Transverse colon (tissue), 4 donors: ENCODE measurements at regions not wholly inside any gene's neighbourhood (a gene's known extent, or its start where the extent isn't known, plus 50 kb on each side); places are given as distances from the start of the nearest gene placed in this dataset.
"Not testable (repeated sequence)": the region's sequence is repeated elsewhere in the genome, so short reads cannot be mapped to it uniquely, and the experiment has no call there.

Experiments used
- DNase-seq: peaks from one replicate; pipeline ENCODE4 v3.0.0-alpha.2; 2019
- H3K27ac ChIP-seq, 4 donors: fragments of 200-600 bp; sonication (generic); 2 replicates each; pipeline ENCODE4 v1.5.1; 2016 to 2018; ENCODE audit warnings: inconsistent platforms in 4 of 4
- H3K27me3 ChIP-seq: fragments of 200-600 bp; sonication (generic); 2 replicates; pipeline ENCODE4 v1.5.1; 2017; ENCODE audit warnings: inconsistent platforms
- H3K36me3 ChIP-seq, 4 donors: fragments of 200-600 bp; sonication (generic); 2 replicates each; pipeline ENCODE4 v1.5.1; 2017 to 2019; ENCODE audit warnings: inconsistent platforms in 4 of 4
- H3K4me1 ChIP-seq, 4 donors: fragments of 200-600 bp; sonication (generic); 2 replicates each; pipeline ENCODE4 v1.5.1; 2017 to 2020; ENCODE audit warnings: inconsistent platforms in 4 of 4
- H3K4me3 ChIP-seq, 4 donors: fragments of 200-600 bp; sonication (generic); 1 replicate in 1 of 4; 2 replicates in 3 of 4; pipeline versions ENCODE4 v1.5.1 to v1.6.1; 2017 to 2019; ENCODE audit warnings: inconsistent platforms in 4 of 4
- H3K9me3 ChIP-seq, 2 donors: fragments of 200-600 bp; sonication (generic); 2 replicates each; pipeline ENCODE4 v1.5.1; 2017 to 2019; ENCODE audit warnings: inconsistent platforms in 2 of 2
- CTCF ChIP-seq, 5 experiments: fragments of 200-600 bp in 3 of 5; fragments of 450-650 bp in 2 of 5; sonication (generic) in 3 of 5; IDR thresholded peaks; 1 replicate in 2 of 5; 2 replicates in 3 of 5; pipeline ENCODE4 v1.5.1; 2016 to 2017; ENCODE audit warnings: antibody characterized with exemption in 5 of 5, inconsistent platforms in 3 of 5, mild to moderate bottlenecking in 2 of 5, moderate library complexity in 1 of 5
- EP300 ChIP-seq: sonication (generic); formaldehyde crosslinking; IDR thresholded peaks from one replicate; pipeline ENCODE4 v1.6.1; 2017; ENCODE audit warnings: antibody characterized with exemption, low read depth
- POLR2A ChIP-seq: fragments of 450-650 bp; IDR thresholded peaks from one replicate; pipeline ENCODE4 v1.6.1; 2016; ENCODE audit warnings: antibody characterized with exemption, mild to moderate bottlenecking, moderate library complexity
- POLR2AphosphoS5 ChIP-seq, 3 donors: sonication (generic); formaldehyde crosslinking; IDR thresholded peaks; one replicate each; pipeline ENCODE4 v1.6.1; 2016; ENCODE audit warnings: antibody characterized with exemption in 3 of 3
- WGBS, 2 donors: methylation state at CpG; one replicate each; pipeline ENCODE4 v1.1.5; 2018; ENCODE audit warnings: low coverage in 1 of 2; 5-methylcytosine and 5-hydroxymethylcytosine counted together
- in situ Hi-C, 4 donors: fragments of 200-750 bp; cut with MboI; loops; one replicate each; pipeline versions ENCODE4 v1.15.0 to v1.15.1; 2017; ENCODE audit warnings: low sequenced_read_pairs in 3 of 4, low pct_ligation_motif_present in 1 of 4, low pct_unique_long_range_greater_than_20kb in 1 of 4
- intact Hi-C: fragments of 100-400 bp; cut with DNase I; formaldehyde crosslinking; loops from one replicate; pipeline ENCODE4 v1.15.1; 2023; ENCODE audit warnings: low total_unique reads

- in situ Hi-C loops (no loop called here), intact Hi-C loops (no loop called here)
- H3K27ac ChIP-seq: no peak overlapping the region
- H3K9me3 ChIP-seq: no peaks in the 10 kb centered on the region
- no peak for DNase-seq
- WGBS, 2 donors: 96% methylated on average over 5 of the region's 5 CpGs; no CpG with 5 or more reads in 1 of the 2 donors
- no peaks in the 10 kb centered on the region for H3K4me1 ChIP-seq
- H3K36me3 ChIP-seq: no peaks in the 10 kb centered on the region
- no peak overlapping the region for H3K4me3 ChIP-seq
- no peaks in the 10 kb centered on the region for H3K27me3 ChIP-seq
- no peak for TF ChIP-seq POLR2A
- TF ChIP-seq EP300: no peak
- no peak for TF ChIP-seq CTCF (IDR thresholded peaks at IDR 0.05)
Observed at GRCh38 chr12:124131659-124132058, 158.6 kb downstream of the ZNF664 start.

DNA sequence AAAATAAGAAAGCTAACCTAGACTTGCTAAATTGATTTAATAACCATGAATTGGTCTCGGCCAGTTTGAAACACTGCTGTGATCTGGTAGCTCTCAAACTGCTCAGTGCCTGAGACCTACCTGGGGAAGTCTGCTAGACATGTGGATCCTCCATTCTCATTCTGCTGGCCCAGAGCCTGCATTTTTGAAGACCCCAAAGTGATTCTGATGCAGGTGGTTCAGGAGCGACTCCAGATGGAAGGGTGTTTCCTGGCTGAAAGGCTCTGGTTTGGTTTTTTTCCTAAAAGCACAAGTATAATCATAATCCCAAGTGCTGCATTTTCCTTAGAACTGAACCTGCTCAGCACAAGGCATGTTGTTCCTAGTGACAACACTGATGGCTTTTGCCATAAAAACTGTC lies 159.5 kb downstream of the ZNF664 start:
- no peak for DNase-seq
- H3K9me3 ChIP-seq: no peaks in the 10 kb centered on the region
- WGBS, 2 donors: 88 to 100% methylated on average over 1 to 2 of the region's 2 CpGs
- in situ Hi-C loops (no loop called here), intact Hi-C loops (no loop called here)
- no peaks in the 10 kb centered on the region for H3K4me1 ChIP-seq
- no peak overlapping the region for H3K27ac ChIP-seq
- no peaks in the 10 kb centered on the region for H3K36me3 ChIP-seq
- H3K27me3 ChIP-seq: no peaks in the 10 kb centered on the region
- no peak for TF ChIP-seq CTCF (IDR thresholded peaks at IDR 0.05)
- no peak for TF ChIP-seq POLR2AphosphoS5 (IDR thresholded peaks at IDR 0.05)
- TF ChIP-seq POLR2A: no peak
- TF ChIP-seq EP300: no peak
- no peak overlapping the region for H3K4me3 ChIP-seq

DNA sequence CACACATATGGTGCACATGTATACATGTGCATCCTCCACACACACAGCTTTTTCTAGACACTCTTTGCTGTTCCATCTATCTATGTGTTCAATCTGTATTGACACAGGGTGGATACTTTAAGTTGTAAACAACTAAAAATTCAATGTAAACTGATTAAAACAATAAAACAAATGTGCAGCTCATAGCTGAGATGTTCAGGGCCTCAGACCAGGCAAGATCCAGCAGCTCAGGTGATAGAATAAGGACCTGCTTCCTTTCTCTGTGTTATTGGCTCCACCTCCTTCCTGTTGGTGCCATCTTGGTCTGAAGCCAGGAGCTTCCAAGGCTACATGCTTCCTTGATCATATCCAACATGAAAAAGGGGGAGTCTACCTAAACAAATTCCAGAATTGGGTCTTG lies 158.1 kb upstream of the RFLNA start:
- no peaks in the 10 kb centered on the region for H3K36me3 ChIP-seq
- no peak for DNase-seq
- no peak overlapping the region for H3K27ac ChIP-seq
- no peak overlapping the region for H3K4me3 ChIP-seq
- H3K9me3 ChIP-seq: peaks cover 0 to 5% of the 10 kb centered on the region in 2 donors
- in situ Hi-C loops: no loop called here
- TF ChIP-seq CTCF (IDR thresholded peaks at IDR 0.05) (no peak), EP300 (no peak), POLR2AphosphoS5 (IDR thresholded peaks at IDR 0.05) (no peak), POLR2A (no peak)
- no peaks in the 10 kb centered on the region for H3K27me3 ChIP-seq
- intact Hi-C loops: no loop called here
- no peaks in the 10 kb centered on the region for H3K4me1 ChIP-seq

DNA sequence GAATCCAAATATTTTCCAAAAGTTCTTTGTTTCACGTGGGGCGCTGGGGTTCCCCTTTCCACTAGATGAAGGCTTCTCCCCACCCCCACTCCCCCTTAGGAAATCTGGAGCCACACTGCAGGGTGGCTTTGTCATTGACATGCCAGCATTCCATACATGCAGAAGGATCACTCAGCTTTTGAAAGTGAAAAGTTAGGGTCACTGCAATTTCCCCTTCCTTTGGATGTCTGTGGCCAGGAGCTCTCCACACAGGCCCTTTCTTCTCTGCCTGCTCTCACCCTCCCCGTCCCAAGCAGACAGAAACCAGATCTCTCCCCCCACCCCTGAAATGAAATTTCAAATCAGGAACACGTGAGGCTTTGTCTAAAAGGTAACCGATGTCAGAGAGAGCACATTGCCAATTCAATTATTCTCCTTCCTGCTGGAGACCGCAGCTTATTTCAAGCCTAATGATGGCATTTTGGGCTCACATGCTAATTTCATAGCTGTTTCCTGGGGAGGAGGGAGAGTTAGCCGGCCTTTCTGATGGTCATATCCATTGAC lies 153.9 kb upstream of the RFLNA start:
- H3K9me3 ChIP-seq: peaks cover 0 to 5% of the 10 kb centered on the region in 2 donors
- no peaks in the 10 kb centered on the region for H3K36me3 ChIP-seq
- intact Hi-C loops: no loop called here
- no peaks in the 10 kb centered on the region for H3K4me1 ChIP-seq
- TF ChIP-seq POLR2AphosphoS5 (IDR thresholded peaks at IDR 0.05) (no peak), POLR2A (no peak), EP300 (no peak), CTCF (IDR thresholded peaks at IDR 0.05) (no peak)
- no peak overlapping the region for H3K27ac ChIP-seq
- in situ Hi-C loops: no loop called here
- no peak overlapping the region for H3K4me3 ChIP-seq
- no peak for DNase-seq
- WGBS, 2 donors: 50 to 58% methylated on average over 3 to 7 of the region's 7 CpGs
- no peaks in the 10 kb centered on the region for H3K27me3 ChIP-seq

DNA sequence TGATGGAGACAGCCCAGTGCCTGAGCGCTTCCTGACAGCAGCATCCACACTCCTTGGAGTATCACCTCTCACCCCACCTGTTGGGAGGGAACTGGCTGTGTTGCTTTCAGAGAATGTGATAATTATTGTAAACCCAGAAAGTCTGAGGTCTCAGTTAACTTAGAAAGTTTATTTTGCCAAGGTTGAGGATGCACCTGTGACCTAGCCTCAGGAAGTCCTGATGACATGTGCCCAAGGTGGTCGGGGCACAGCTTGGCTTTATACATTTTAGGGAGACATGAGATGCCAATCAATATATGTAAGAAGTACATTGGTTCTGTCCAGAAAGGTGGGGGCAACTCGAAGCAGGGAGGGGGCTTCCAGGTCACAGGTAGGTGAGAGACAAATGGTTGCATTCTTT lies 153.3 kb upstream of the RFLNA start:
- 17 to 55% methylated on average over 1 to 3 of the region's 3 CpGs for WGBS, 2 donors
- H3K4me3 ChIP-seq, H3K27ac ChIP-seq, H3K4me1 ChIP-seq, H3K27me3 ChIP-seq, intact Hi-C loops, in situ Hi-C loops, DNase-seq, H3K9me3 ChIP-seq, H3K36me3 ChIP-seq: not testable (repeated sequence)
